ENCODE measurements at regions not wholly inside any gene's neighbourhood (a gene's known extent, or its start where the extent isn't known, plus 50 kb on each side); places are given as distances from the start of the nearest gene placed in this dataset.

DNA sequence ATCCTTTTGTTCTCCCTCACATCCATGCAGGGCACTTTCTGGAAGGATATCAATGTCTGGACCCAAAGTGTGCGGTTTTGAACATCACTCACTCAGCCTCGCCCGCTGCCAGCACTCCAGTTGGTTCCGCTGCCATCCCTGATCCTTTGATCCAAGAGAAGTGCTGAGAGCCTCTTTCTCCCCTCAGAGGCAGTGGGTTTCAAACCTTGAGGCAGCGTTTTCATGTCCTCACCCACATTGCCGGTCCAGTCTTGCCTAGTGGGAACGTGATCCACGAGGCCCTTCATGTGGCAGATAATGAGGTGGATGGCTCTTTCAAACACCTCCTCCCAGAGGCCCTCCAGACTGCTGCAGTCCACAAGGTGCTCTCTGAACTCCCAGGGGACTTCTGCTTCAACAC is 122.2 kb downstream of the ACTL8 start:
- no peak for DNase-seq

GRCh38 chr1:17877896-17878295 is 122.8 kb downstream of the ACTL8 start:
- no peak for DNase-seq

- DNase-seq, result no peak
Measured at GRCh38 chr1:17878837-17879236, 123.7 kb downstream of the ACTL8 start.

DNA sequence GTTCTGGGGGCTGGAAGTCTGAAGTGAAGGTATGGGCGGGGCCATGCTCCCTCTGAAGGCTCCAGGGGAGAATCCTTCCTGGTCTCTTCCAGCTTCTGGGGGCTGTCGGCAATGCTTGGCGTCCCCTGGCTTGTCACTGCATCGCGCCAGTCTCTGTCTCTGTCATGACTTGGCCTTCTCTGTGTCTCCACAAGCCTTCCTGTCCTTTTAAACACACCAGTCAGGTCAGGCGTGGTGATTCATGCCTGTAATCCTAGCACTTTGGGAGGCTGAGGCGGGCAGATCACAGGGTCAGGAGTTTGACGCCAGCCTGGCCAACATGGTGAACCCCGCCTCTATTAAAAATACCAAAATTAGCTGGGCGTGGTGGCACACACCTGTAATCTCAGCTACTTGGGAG is 125.3 kb downstream of the ACTL8 start:
- DNase-seq, result no peak

DNA sequence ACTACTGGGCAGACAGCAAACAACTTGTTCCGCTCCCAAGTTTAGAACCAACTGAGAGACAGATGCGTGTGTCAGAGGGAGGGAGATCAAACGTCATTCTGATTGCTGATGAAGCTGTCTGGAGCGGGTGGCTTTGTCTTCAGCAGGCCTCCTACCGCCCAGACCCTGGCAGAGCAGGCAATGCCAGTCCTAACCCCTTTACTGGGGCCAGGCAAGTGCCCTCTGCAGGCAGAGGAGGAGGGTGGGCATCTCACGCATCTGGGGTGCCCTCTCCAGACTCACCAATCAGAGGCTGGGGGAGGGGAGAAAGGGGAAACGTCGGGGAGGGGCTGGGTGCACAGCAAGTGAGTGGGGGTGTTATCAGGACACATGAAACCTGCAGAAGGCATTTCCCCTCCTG is 126.6 kb downstream of the ACTL8 start:
- DNase-seq, result no peak

GRCh38 chr1:17883136-17883535 is 128.0 kb downstream of the ACTL8 start:
- no peak for DNase-seq

GRCh38 chr1:17883662-17884395 is 128.7 kb downstream of the ACTL8 start:
- DNase-seq, result no peak

- no peak for DNase-seq
Measured at GRCh38 chr1:17885663-17886320, 130.7 kb downstream of the ACTL8 start.

- DNase-seq, result no peak
Measured at GRCh38 chr1:17886386-17886785, 131.3 kb downstream of the ACTL8 start.

- DNase-seq, result no peak
Measured at GRCh38 chr1:17886838-17887441, 131.8 kb downstream of the ACTL8 start.

DNA sequence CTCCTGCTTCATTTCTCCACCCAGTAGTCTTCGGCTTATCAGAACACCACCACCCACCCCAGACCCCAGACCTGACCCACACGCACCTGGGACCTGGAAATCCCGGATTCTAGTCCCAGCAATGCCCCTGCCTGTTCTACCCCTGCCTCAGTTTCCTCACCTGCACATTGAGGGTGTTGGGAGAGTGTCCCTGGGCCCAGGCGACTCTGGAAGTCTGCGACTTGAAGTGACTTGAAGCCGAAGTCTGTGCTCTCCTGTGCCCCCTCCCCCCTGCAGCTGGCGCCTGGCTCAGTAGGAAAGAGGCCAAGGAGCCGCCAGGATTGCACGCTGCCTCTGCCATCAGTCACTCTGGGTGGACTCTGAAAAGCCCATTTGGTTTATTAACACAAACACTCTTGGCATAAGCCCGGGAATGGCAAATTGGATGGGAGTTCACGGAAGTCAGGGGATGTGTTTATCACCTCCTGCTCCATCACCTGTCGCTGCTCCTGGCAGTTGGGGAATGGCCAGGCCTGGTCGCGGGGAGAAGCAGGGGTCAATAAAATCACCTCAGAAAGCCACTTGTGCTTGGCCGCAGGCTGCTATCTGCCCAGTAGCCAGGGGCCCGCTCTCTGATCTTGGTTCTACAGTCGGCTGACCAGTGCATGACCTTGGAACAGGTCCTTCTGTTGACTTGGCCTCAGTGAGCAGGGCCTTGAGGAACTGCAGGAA is 132.7 kb downstream of the ACTL8 start:
- DNase-seq, result no peak

- no peak for DNase-seq
Measured at GRCh38 chr1:17890056-17890814, 135.1 kb downstream of the ACTL8 start.

- DNase-seq, result no peak
Measured at GRCh38 chr1:17890815-17891191, 135.7 kb downstream of the ACTL8 start.

DNA sequence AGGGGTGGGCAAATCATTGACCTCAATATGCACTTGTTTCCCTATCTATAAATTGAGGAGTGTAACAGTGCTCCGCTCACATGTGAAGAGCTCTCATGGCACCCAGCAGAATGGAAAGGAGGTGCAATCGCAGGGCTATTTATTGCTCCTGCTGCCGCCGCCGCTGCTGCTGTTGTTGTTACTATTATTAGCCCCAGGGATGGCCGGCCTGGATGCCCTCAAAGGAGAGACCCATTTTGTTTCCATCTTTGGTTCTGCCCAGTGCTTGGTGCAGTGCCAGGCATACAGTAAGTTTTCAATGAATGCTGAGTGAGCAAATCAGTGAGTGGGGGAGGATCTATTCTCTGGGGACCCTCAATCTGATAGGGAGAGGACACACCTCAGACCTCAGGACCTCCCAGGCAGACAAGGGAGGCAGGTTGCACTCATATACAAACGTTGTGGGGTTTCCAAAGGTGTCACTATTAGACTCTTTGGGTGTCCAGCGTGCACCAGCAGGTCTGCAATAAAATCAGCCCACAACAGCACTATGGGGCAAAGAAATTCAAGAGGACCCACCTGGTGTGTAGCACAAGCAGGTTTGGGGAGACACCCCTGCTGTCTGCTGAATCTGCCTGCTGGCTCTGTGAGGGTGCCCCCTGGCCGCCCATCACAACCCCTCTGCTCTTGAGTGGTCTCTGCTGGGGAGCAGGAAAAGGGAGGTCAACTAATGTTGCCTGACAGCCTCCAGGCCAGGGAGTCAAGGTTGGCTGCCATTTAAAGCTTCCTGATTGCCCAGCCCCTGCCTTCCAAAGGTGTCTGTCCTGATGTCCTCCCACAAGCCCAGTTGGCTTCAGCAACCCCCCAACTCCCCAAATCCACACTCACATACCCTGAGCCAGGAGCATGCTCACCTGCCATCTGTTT is 136.3 kb downstream of the ACTL8 start:
- DNase-seq, result no peak

GRCh38 chr1:17892225-17892624 is 137.1 kb downstream of the ACTL8 start:
- no peak for DNase-seq

DNA sequence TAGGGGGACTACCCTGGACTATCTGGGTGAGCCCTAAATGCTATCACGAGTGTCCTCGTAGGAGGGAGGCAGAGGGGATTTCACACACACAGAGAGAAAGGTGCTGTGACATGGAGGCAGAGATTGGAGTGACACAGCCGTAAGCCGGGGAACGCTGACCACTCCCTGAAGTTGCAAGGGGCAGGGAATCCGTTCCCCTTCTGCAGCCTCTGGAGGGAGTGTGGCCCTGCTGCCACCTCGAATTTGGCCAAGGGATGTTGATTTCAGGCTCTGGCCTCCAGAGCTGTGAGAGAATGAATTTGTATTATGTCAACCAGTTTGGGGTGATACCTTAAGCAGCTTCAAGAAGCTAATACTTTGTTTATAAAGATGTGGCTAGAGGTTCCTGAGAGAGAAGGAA is 137.7 kb downstream of the ACTL8 start:
- no peak for DNase-seq

DNA sequence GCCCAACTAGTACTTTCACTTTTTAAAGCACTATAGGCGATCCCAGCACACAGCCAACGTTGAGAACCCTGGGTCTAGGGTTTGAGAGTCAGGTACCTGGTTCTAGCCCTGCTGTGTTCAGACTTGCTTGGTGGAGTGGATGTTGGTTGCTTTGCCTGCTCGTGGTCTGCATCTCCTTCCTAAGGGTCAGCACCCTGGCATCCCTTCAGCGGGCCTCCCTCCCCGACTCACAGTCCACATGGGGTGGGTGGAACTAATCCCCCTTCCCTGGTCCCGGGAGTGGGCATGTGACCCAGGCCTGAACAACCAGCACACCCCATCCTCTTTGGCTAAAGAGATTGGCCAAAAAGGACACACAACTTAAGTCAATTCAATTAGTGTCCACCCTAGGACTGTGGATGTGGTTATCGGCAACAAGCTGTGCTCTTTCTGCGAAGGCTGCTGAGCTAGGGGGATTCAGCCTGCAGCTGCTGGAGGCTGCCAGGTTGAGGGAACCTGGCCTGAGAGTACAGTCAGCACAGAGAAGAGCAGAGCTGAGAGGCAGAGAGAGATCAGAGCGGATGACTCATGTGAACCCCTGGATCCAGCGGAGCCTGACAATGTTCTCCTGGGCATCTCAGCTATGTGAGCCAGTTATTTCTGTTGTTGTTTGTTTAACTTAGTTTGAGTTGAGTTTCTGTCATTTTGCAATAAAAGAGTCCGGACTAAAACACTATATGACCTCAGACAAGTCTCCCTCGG is 138.9 kb downstream of the ACTL8 start:
- no peak for DNase-seq

- no peak for DNase-seq
Measured at GRCh38 chr1:17895401-17895800, 140.3 kb downstream of the ACTL8 start.

DNA sequence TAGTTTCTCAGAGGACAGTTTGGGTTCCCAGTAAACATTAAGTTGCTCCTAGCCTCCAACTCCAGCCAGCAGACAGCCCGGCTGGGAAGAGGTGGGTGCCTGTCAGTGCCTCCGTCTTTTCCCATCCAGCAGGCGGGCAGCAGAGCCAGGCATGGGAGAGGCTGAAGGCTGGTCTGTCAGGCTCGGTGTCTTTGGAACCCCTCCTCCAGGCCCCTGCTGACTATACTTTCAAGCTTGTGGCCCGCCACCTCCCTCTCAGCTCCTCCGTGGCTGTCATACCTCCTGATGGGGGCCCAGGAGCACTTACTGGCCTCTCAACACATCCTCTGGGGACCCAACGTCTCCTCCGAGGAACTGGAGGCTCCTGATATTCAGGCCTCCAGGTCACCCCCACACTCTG is 140.9 kb downstream of the ACTL8 start:
- DNase-seq, result no peak

DNA sequence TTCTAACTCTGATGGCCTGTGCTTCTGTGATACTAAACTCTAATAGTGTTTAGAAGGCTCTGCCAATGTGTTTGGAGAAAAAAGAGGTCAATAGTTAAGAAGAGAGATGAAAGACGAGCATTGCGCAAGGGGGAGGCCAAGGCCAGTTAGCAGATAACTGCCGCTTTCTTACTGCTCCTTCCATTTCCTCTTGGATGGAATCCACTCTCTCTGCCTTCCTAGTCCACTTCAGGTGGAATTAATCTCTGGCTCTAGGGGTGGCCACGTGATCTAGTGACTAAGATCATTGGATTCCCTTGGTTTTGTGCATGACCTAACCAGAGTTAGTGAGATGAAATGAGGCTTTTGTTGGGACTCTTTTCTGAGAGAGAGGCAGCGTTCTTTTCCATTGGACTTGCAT is 148.3 kb downstream of the ACTL8 start:
- DNase-seq, result no peak

GRCh38 chr1:17904290-17904689 is 149.2 kb downstream of the ACTL8 start:
- no peak for DNase-seq

Measured in right kidney (tissue), 1 donor.